Ovary (tissue), 7 donors: ENCODE measurements at regions not wholly inside any gene's neighbourhood (a gene's known extent, or its start where the extent isn't known, plus 50 kb on each side); places are given as distances from the start of the nearest gene placed in this dataset.

Experiments
- DNase-seq, 5 donors: peaks; one replicate each; pipeline ENCODE4 v3.0.0-alpha.2; 2019 to 2020
- H3K27ac ChIP-seq, 2 donors: fragments of 200-600 bp; one replicate each; pipeline versions ENCODE4 v1.5.1 to v1.8.0; 2019 to 2022
- H3K27me3 ChIP-seq: fragments of 200-600 bp; one replicate; pipeline ENCODE4 v1.8.0; 2022
- H3K36me3 ChIP-seq: fragments of 200-600 bp; sonication (generic); one replicate; pipeline ENCODE4 v1.5.1; 2019
- H3K4me1 ChIP-seq: one replicate; pipeline ENCODE4 v1.8.1; 2013; ENCODE audit warnings: mild to moderate bottlenecking, moderate library complexity; ENCODE audit not compliant: insufficient read depth
- H3K4me3 ChIP-seq: fragments of 200-600 bp; sonication (generic); one replicate; pipeline ENCODE4 v1.5.1; 2017
- H3K9me3 ChIP-seq, 2 donors: fragments of 200-600 bp in 1 of 2; sonication (generic) in 1 of 2; one replicate each; pipeline versions ENCODE4 v1.5.1 to v1.8.1; 2013 to 2019; ENCODE audit warnings: mild to moderate bottlenecking in 1 of 2, moderate library complexity in 1 of 2
- CTCF ChIP-seq, 3 donors: fragments of 450-650 bp in 2 of 3; fragments of 200-600 bp in 1 of 3; IDR thresholded peaks; one replicate each; pipeline versions ENCODE4 v1.5.1 to v1.8.0; 2016 to 2022; ENCODE audit warnings: antibody characterized with exemption in 3 of 3, mild to moderate bottlenecking in 1 of 3
- EP300 ChIP-seq: sonication (generic); formaldehyde crosslinking; IDR thresholded peaks from one replicate; pipeline ENCODE4 v1.6.1; 2017; ENCODE audit warnings: antibody characterized with exemption
- POLR2A ChIP-seq: fragments of 450-650 bp; IDR thresholded peaks from one replicate; pipeline ENCODE4 v1.6.1; 2017; ENCODE audit warnings: antibody characterized with exemption, mild to moderate bottlenecking, moderate library complexity
- WGBS, 3 donors: extraction: QIAGEN DNeasy Blood & Tissue Kit in 1 of 3; methylation state at CpG; one replicate each; pipeline versions ENCODE4 v1.1.5 to v1.1.7; 2013 to 2017; 5-methylcytosine and 5-hydroxymethylcytosine counted together
- intact Hi-C, 4 donors: fragments of 100-400 bp; cut with DNase I; formaldehyde crosslinking; loops; one replicate each; pipeline versions ENCODE4 v1.11.0 to v1.15.1; 2022 to 2023
- donor health status: DM: no; HTN: no; CAD: no; lungs with moderate emphysema.
- donor health status: DM: no; HTN: no; CAD: no.
- donor health status: Bipolar disorder and iron deficiency.
- donor health status: DM: no; HTN: no; CAD: no.
- donor health status: DM: yes; HTN: yes; CAD: no.

GRCh38 chr2:205876127-205876526, 193.8 kb downstream of the NRP2 start:
- no peaks in the 10 kb centered on the region for H3K36me3 ChIP-seq
- H3K27ac ChIP-seq, result no peak overlapping the region
- DNase-seq, result no peak
- intact Hi-C loops, result no loop called here
- no peaks in the 10 kb centered on the region for H3K9me3 ChIP-seq
- H3K27me3 ChIP-seq, result no peaks in the 10 kb centered on the region
- no peak overlapping the region for H3K4me3 ChIP-seq
- no peaks in the 10 kb centered on the region for H3K4me1 ChIP-seq
- no peak for TF ChIP-seq POLR2A
- TF ChIP-seq EP300, result no peak

- Histone ChIP-seq H3K4me3 (no peak overlapping the region), H3K9me3 (no peaks in the 10 kb centered on the region), H3K4me1 (no peaks in the 10 kb centered on the region), H3K36me3 (no peaks in the 10 kb centered on the region), H3K27ac (no peak overlapping the region), H3K27me3 (no peaks in the 10 kb centered on the region)
- DNase-seq, result no peak
- intact Hi-C loops, result no loop called here
- TF ChIP-seq POLR2A, result no peak
These were observed 190.4 kb downstream of the NRP2 start for GRCh38 chr2:205872716-205873115.

- no peak overlapping the region for H3K4me3 ChIP-seq
- H3K9me3 ChIP-seq, result no peaks in the 10 kb centered on the region
- H3K4me1 ChIP-seq, result no peaks in the 10 kb centered on the region
- no peak overlapping the region for H3K27ac ChIP-seq
- no peaks in the 10 kb centered on the region for H3K27me3 ChIP-seq
- H3K36me3 ChIP-seq, result no peaks in the 10 kb centered on the region
- intact Hi-C loops, result no loop called here
- TF ChIP-seq CTCF (IDR thresholded peaks at IDR 0.05), result no peak
- TF ChIP-seq EP300, result no peak
- no peak for TF ChIP-seq POLR2A
- no peak for DNase-seq
These were observed 187.1 kb downstream of the NRP2 start for GRCh38 chr2:205869439-205869838.

- H3K4me1 ChIP-seq, result no peaks in the 10 kb centered on the region
- H3K4me3 ChIP-seq, result no peak overlapping the region
- DNase-seq, result no peak
- WGBS, 3 donors, result 66 to 69% (median 68%) methylated on average over 8 of the region's 8 CpGs
- no peak overlapping the region for H3K27ac ChIP-seq
- no peaks in the 10 kb centered on the region for H3K27me3 ChIP-seq
- TF ChIP-seq EP300 (no peak), CTCF (IDR thresholded peaks at IDR 0.05) (no peak), POLR2A (no peak)
- intact Hi-C loops, result no loop called here
- no peaks in the 10 kb centered on the region for H3K36me3 ChIP-seq
- no peaks in the 10 kb centered on the region for H3K9me3 ChIP-seq
These were observed 186.6 kb downstream of the NRP2 start for GRCh38 chr2:205868773-205869333.

GRCh38 chr2:205868053-205868452, 185.8 kb downstream of the NRP2 start:
- Histone ChIP-seq H3K4me1 (no peaks in the 10 kb centered on the region), H3K36me3 (no peaks in the 10 kb centered on the region), H3K9me3 (no peaks in the 10 kb centered on the region), H3K27ac (no peak overlapping the region), H3K27me3 (no peaks in the 10 kb centered on the region), H3K4me3 (no peak overlapping the region)
- DNase-seq, result no peak
- intact Hi-C loops, result no loop called here
- 94 to 95% (median 94%) methylated on average over 2 of the region's 2 CpGs for WGBS, 3 donors
- TF ChIP-seq POLR2A (no peak), CTCF (IDR thresholded peaks at IDR 0.05) (no peak), EP300 (no peak)

- no peak overlapping the region for H3K27ac ChIP-seq
These were observed 185.1 kb downstream of the NRP2 start for GRCh38 chr2:205867371-205867770.

More at GRCh38 chr2:205867371-205867770, 185.1 kb downstream of the NRP2 start:
- 90 to 96% (median 92%) methylated on average over 3 of the region's 3 CpGs for WGBS, 3 donors
- Histone ChIP-seq H3K4me3 (no peak overlapping the region), H3K27me3 (no peaks in the 10 kb centered on the region), H3K36me3 (no peaks in the 10 kb centered on the region), H3K9me3 (no peaks in the 10 kb centered on the region), H3K4me1 (no peaks in the 10 kb centered on the region)
- intact Hi-C loops, result no loop called here
- DNase-seq, result no peak
- no peak for TF ChIP-seq CTCF (IDR thresholded peaks at IDR 0.05)
- TF ChIP-seq POLR2A, result no peak
- no peak for TF ChIP-seq EP300
